NCI-H128 (cell line): ENCODE measurements at regions not wholly inside any gene's neighbourhood (a gene's known extent, or its start where the extent isn't known, plus 50 kb on each side); places are given as distances from the start of the nearest gene placed in this dataset.
"Not testable (repeated sequence)": the region's sequence is repeated elsewhere in the genome, so short reads cannot be mapped to it uniquely, and the experiment has no call there.

Experiments used
- DNase-seq: peaks from one replicate; lab custom pipeline; 2025; ENCODE audit not compliant: unreplicated experiment; lab: John Stamatoyannopoulos, UW

GRCh38 chr15:87489902-87490665 is 766.5 kb downstream of the NTRK3 start:
- DNase-seq, result no peak

- no peak for DNase-seq
These were observed 767.1 kb downstream of the NTRK3 start for GRCh38 chr15:87489456-87489855.

GRCh38 chr15:87487484-87487883 is 769.1 kb downstream of the NTRK3 start:
- no peak for DNase-seq

- DNase-seq, result no peak
These were observed 773.1 kb downstream of the NTRK3 start for GRCh38 chr15:87483468-87483867.

GRCh38 chr15:87481126-87481525 is 775.4 kb downstream of the NTRK3 start:
- no peak for DNase-seq

GRCh38 chr15:87478687-87479072 is 777.9 kb downstream of the NTRK3 start:
- no peak for DNase-seq

GRCh38 chr15:87477737-87478686 is 778.5 kb downstream of the NTRK3 start:
- no peak for DNase-seq

- no peak for DNase-seq
These were observed 779.5 kb downstream of the NTRK3 start for GRCh38 chr15:87477026-87477425.

- DNase-seq, result no peak
These were observed 785.6 kb downstream of the NTRK3 start for GRCh38 chr15:87470923-87471322.

- not testable (repeated sequence) for DNase-seq
These were observed 792.6 kb downstream of the NTRK3 start for GRCh38 chr15:87463956-87464355.

GRCh38 chr15:87461631-87462030 is 794.9 kb downstream of the NTRK3 start:
- DNase-seq, result no peak

- DNase-seq, result no peak
These were observed 801.7 kb downstream of the NTRK3 start for GRCh38 chr15:87454860-87455259.

GRCh38 chr15:87450314-87450713 is 806.2 kb downstream of the NTRK3 start:
- DNase-seq, result no peak

- DNase-seq, result no peak
These were observed 817.4 kb downstream of the NTRK3 start for GRCh38 chr15:87439090-87439489.

- DNase-seq, result no peak
These were observed 822.7 kb downstream of the NTRK3 start for GRCh38 chr15:87433871-87434270.

- DNase-seq, result no peak
These were observed 826.8 kb downstream of the NTRK3 start for GRCh38 chr15:87429754-87430153.

- DNase-seq, result no peak
These were observed 836.5 kb downstream of the NTRK3 start for GRCh38 chr15:87420017-87420416.

- no peak for DNase-seq
These were observed 837.2 kb downstream of the NTRK3 start for GRCh38 chr15:87419344-87419743.

GRCh38 chr15:87416591-87417257 is 839.8 kb downstream of the NTRK3 start:
- no peak for DNase-seq

- DNase-seq, result no peak
These were observed 847.6 kb downstream of the NTRK3 start for GRCh38 chr15:87408902-87409301.

GRCh38 chr15:87403973-87404372 is 852.6 kb downstream of the NTRK3 start:
- DNase-seq, result no peak

GRCh38 chr15:87401973-87402372 is 854.6 kb downstream of the NTRK3 start:
- no peak for DNase-seq
